ENCODE measurements at regions not wholly inside any gene's neighbourhood (a gene's known extent, or its start where the extent isn't known, plus 50 kb on each side); places are given as distances from the start of the nearest gene placed in this dataset.

DNA sequence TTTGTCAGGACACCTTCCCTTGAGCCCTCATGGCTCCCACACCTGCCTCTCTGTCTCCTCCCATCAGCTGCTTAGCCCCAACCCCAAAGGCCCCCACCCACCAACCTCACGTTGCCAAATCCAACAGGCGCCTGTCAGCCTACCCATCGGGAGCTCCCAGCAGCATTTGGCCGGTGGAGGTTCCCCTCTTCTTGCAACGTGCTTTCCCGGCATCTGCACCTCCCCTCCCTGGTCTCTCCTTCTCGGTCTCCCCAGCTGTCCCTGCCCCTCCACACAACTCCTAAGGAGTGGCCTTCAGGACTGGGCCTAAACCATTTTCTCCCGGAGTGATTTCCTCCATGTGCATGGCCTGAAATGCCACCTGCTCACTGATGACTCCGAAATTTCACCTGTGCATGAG lies 71.9 kb downstream of the KLHDC7A start:
- ATAC-seq (ENCODE audit: low read depth) (no peak), DNase-seq (no peak)
- Mint-ChIP-seq H3K36me3 (no peaks in the 10 kb centered on the region), H3K4me1 (peaks cover 3% of the 10 kb centered on the region), H3K9me3 (no peaks in the 10 kb centered on the region), H3K27ac (no peak overlapping the region), H3K27me3 (peaks cover 7% of the 10 kb centered on the region), H3K4me3 (no peak overlapping the region)
- POLR2A ChIA-PET = no interaction called here

DNA sequence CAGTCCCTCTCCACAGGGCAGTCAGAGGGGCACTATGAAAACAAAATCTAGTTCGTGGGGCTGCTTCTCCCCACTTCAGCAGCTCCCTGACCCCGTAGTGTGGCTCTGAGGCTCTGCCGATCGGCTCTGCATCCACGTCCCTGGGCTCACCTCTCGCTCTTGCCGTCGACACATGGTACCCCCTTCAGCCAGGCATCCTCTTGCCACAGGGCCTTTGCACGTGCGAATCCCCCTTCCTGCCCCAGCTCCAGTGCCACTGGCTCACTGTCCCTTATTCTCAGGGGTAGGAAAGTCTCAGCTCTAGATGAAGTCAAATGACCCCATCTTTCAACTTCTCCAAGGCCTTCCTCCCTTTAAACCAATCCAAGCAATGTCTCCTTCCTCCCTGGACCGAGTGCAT lies 72.7 kb downstream of the KLHDC7A start:
- peaks cover 14% of the 10 kb centered on the region for H3K27me3 Mint-ChIP-seq
- no peak overlapping the region for H3K27ac Mint-ChIP-seq
- no peak overlapping the region for H3K4me3 Mint-ChIP-seq
- no peak for DNase-seq
- no peaks in the 10 kb centered on the region for H3K9me3 Mint-ChIP-seq
- ATAC-seq (ENCODE audit: low read depth) = no peak
- POLR2A ChIA-PET = no interaction called here
- H3K4me1 Mint-ChIP-seq = peaks cover 9% of the 10 kb centered on the region
- no peaks in the 10 kb centered on the region for H3K36me3 Mint-ChIP-seq

DNA sequence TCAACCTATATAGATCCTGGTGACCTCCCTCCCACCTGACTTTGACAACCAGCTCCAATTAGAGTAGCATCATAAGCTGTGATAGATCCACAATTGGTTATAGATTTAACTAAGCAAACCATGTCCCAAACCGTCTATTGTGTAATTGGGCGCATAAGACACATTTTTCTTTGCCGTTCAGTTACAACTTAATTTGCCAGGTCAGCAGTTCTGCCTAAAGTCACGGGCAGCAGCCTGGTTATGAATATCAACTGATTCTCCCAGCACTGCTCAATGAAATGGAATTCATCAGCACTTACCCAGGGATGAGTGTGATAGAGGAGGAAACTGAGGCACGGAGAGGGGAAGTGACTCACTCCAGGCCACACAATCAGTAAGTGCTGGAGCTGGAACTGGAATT lies 73.4 kb downstream of the KLHDC7A start:
- H3K9me3 Mint-ChIP-seq = no peaks in the 10 kb centered on the region
- peaks cover 9% of the 10 kb centered on the region for H3K4me1 Mint-ChIP-seq
- DNase-seq (no peak), ATAC-seq (ENCODE audit: low read depth) (no peak)
- POLR2A ChIA-PET = no interaction called here
- peaks cover 18% of the 10 kb centered on the region for H3K27me3 Mint-ChIP-seq
- no peaks in the 10 kb centered on the region for H3K36me3 Mint-ChIP-seq
- no peak overlapping the region for H3K27ac Mint-ChIP-seq
- H3K4me3 Mint-ChIP-seq = no peak overlapping the region

DNA sequence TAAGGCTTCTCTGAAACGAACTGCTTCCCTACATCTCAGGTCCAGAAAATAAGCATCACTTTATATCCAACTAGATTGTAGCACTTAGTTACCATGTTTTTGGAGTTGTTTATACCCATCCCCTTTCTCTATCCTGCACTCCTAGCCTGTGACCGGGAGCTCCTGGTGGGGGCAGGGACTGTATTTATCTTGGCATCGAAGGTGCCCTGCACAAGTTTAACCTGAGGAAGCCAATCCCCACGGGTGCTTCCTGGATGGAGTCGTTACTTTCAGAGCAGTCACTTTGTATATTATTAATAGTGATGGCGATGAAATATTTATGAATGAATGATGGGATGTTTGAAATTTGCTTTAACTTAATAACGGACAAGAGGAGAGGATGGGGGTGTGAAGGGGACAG lies 73.9 kb downstream of the KLHDC7A start:
- POLR2A ChIA-PET = no interaction called here
- no peak overlapping the region for H3K27ac Mint-ChIP-seq
- ATAC-seq (ENCODE audit: low read depth) = no peak
- H3K27me3 Mint-ChIP-seq = peaks cover 22% of the 10 kb centered on the region
- no peaks in the 10 kb centered on the region for H3K9me3 Mint-ChIP-seq
- H3K36me3 Mint-ChIP-seq = no peaks in the 10 kb centered on the region
- no peak for DNase-seq
- H3K4me1 Mint-ChIP-seq = peaks cover 9% of the 10 kb centered on the region
- H3K4me3 Mint-ChIP-seq = no peak overlapping the region

DNA sequence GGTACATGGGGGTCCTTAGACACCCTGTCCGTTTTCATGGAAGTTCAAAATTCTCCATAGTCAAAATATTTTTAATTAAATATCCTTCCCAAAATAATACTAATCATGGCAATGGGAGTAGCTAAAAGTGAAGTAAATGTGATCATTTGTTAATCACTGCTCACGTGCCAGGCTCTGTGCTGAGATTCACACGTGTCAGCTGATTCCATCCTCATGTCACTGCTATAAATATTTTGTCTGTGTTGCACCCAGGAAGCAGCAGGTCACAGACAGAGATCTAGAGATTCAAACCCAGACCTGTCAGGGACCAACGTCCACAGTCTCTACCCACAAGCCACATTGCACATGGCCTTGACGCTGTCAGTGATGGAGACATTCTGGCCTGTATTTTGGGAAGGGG lies 74.3 kb downstream of the KLHDC7A start:
- Mint-ChIP-seq H3K36me3 (no peaks in the 10 kb centered on the region), H3K9me3 (no peaks in the 10 kb centered on the region), H3K4me3 (no peak overlapping the region), H3K27ac (no peak overlapping the region), H3K4me1 (peaks cover 9% of the 10 kb centered on the region), H3K27me3 (peaks cover 22% of the 10 kb centered on the region)
- POLR2A ChIA-PET = no interaction called here
- ATAC-seq (ENCODE audit: low read depth) (no peak), DNase-seq (no peak)

DNA sequence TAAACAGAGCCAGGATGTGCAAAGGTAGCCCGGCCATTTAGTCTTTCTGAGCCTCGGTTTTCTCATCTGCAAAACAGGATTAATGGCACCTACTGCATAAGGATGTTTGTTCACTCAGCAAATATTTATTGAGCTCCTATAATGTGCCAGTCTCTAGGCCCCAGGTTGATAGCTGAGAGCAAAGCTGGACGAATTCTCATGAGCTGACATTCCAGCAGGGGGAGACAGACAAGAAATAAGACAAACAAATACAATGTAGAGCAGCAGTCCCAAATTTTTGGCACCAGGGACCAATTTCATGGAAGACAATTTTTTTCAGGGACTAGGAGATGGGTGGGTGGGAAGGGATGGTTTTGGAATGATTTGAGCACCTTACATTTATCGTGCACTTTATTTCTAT lies 74.3 kb upstream of the PAX7 start:
- peaks cover 9% of the 10 kb centered on the region for H3K4me1 Mint-ChIP-seq
- no peak overlapping the region for H3K4me3 Mint-ChIP-seq
- ATAC-seq (ENCODE audit: low read depth) (no peak), DNase-seq (no peak)
- peaks cover 28% of the 10 kb centered on the region for H3K27me3 Mint-ChIP-seq
- POLR2A ChIA-PET = no interaction called here
- H3K36me3 Mint-ChIP-seq = no peaks in the 10 kb centered on the region
- no peak overlapping the region for H3K27ac Mint-ChIP-seq
- H3K9me3 Mint-ChIP-seq = no peaks in the 10 kb centered on the region

DNA sequence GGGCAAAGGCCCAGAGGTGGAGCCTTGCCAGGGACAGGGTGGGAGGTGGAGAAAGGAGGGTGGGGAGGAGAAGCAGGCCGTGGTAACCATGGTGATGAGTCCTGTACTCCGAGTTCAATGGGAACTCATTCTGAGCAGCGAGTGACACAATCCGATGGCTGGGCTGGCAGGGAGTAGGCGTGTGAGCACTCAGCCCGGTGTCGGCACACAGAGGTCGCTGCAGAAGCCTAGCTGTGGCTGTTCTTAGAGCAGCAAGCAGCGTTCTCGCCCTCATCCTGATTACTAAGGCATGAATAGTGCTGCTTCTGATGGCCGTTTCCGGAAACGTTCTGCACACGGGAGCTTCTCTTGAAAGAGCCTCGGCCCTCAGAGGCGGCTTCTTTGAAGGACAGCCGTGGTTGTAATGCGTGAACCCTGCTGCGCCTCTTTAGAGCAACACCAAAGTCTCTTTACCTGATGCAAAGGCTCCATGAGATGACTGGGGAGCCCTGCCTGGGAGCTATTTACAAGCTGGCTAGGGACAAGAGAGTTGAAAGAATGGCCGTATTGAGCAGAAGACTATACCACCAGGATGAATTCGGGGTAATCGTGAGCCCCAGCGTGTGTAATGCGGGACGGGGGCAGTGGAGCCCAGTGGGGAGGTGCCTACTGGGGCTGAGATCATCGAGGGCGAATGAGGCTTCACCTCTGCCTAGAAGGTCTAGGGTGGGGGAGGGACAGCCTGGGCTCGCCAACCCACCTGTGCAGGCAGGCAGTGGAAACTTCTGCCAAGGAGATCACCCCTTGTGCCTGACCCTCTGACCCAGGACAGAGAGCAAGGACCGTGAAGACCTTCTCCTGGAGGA lies 72.8 kb upstream of the PAX7 start:
- Mint-ChIP-seq H3K27ac (no peak overlapping the region), H3K36me3 (no peaks in the 10 kb centered on the region), H3K9me3 (no peaks in the 10 kb centered on the region), H3K27me3 (peaks cover 28% of the 10 kb centered on the region), H3K4me1 (peaks cover 9% of the 10 kb centered on the region), H3K4me3 (peak overlapping the region; percentile 34)
- ATAC-seq (ENCODE audit: low read depth) (peak; percentile 63), DNase-seq (no peak)
- POLR2A ChIA-PET = no interaction called here

DNA sequence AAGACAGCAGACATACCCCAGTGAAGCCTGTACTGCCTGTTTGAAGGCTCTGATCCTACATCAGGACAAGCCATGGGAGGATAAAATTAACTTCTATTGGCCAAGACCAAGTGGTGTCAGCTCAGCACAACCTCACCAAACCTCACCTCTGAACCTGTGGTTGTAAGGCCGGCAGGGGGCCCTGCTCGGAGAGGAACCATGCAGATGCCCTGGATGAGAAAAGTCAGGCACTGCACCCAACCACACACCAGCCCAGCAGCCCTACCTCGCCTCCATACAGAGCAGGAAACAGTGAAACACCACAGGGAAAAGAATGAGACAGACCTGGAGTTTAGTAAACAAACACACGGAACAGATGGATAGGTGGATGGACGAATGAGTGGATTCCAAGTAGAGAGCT lies 70.0 kb upstream of the PAX7 start:
- H3K4me3 Mint-ChIP-seq = no peak overlapping the region
- no peaks in the 10 kb centered on the region for H3K36me3 Mint-ChIP-seq
- POLR2A ChIA-PET = no interaction called here
- ATAC-seq (ENCODE audit: low read depth) (no peak), DNase-seq (no peak)
- H3K9me3 Mint-ChIP-seq = no peaks in the 10 kb centered on the region
- H3K27ac Mint-ChIP-seq = no peak overlapping the region
- peaks cover 9% of the 10 kb centered on the region for H3K4me1 Mint-ChIP-seq
- H3K27me3 Mint-ChIP-seq = peaks cover 25% of the 10 kb centered on the region

DNA sequence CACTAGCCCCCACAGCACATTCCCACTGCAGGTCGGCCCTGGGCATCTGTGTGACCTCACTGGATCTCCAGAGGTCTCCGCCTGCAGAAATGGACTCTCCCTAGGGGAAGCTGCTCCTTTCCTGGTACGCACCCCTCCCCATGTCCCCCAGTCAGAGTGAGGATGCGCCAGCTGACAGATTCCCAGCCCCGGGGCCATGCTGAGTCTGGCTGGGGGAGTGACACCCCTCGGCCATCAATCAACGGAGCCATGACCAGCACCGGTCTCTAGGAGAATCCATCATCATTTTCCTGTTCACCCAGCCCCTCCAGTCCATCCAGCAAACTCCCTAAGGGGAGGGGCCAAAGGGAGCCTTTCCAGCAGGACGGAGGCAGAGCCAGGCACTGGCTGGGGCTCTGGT lies 68.7 kb upstream of the PAX7 start:
- Mint-ChIP-seq H3K4me3 (no peak overlapping the region), H3K27ac (no peak overlapping the region), H3K36me3 (no peaks in the 10 kb centered on the region), H3K9me3 (no peaks in the 10 kb centered on the region), H3K27me3 (peaks cover 25% of the 10 kb centered on the region), H3K4me1 (peaks cover 9% of the 10 kb centered on the region)
- POLR2A ChIA-PET = no interaction called here
- DNase-seq (no peak), ATAC-seq (ENCODE audit: low read depth) (no peak)

DNA sequence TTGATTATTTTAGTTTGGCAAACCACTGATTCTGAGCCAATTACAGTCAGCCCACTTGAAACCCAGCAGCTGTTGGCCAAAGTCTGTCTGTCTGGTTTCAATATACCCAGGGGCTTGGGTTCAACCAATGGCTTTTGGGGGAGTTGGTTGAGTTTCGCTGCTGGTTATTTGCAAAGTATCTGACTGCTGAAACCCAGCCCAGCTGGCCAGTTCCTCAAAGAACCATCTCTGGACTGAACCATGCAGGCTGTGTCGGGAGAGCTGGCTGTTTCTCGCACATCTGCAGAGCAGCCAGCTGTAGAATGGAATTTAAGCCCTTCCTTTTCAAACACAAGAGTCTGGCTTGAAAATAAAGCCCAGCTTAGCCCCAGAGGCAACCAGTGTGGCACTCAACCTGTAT lies 66.0 kb upstream of the PAX7 start:
- Mint-ChIP-seq H3K27ac (no peak overlapping the region), H3K36me3 (no peaks in the 10 kb centered on the region), H3K4me1 (no peaks in the 10 kb centered on the region), H3K4me3 (no peak overlapping the region), H3K9me3 (no peaks in the 10 kb centered on the region), H3K27me3 (peaks cover 7% of the 10 kb centered on the region)
- POLR2A ChIA-PET = no interaction called here
- ATAC-seq (ENCODE audit: low read depth) (no peak), DNase-seq (no peak)

DNA sequence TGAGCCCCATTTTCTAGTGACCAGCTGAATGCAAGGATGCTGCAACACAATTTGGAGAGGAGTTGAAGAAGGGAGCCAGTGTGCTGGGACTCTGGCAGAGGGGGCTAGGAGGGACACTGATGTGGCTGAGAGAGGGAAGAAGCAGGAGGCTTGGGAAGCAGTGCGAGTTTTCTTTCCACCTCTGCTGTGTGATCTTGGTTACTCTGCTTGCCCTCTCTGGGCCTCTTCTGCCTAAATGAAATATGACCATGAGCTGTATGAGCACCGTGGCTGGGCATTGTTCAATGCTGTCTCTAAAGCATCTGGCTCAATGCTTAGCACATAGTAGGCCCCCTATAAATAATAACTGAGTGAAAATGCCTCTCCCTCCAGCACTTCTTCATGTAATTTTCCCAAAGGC lies 65.3 kb upstream of the PAX7 start:
- H3K4me3 Mint-ChIP-seq = no peak overlapping the region
- no peaks in the 10 kb centered on the region for H3K4me1 Mint-ChIP-seq
- peaks cover 6% of the 10 kb centered on the region for H3K27me3 Mint-ChIP-seq
- ATAC-seq (ENCODE audit: low read depth) (no peak), DNase-seq (no peak)
- no peaks in the 10 kb centered on the region for H3K36me3 Mint-ChIP-seq
- H3K9me3 Mint-ChIP-seq = no peaks in the 10 kb centered on the region
- POLR2A ChIA-PET = no interaction called here
- no peak overlapping the region for H3K27ac Mint-ChIP-seq

DNA sequence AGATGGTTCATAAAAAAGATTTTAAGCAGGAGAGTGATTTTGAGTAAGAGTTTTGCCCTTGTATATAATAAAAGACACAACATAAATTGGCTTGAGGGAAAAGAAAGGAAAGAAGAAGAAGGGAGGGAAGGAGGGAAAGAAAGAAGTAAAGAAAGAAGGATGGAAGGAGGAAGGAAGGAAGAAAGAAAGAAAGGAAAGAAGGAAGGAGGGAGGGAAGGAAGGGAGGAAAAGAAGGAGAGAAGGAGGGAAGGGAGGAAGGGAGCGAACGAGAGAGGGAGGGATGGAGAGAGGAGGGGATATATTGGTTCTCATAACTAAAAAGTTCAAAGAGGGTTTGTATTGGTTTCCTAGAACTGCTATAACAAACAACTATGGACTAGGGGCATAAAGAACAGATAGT lies 62.2 kb upstream of the PAX7 start:
- Mint-ChIP-seq H3K9me3 (no peaks in the 10 kb centered on the region), H3K27me3 (no peaks in the 10 kb centered on the region), H3K4me3 (no peak overlapping the region), H3K36me3 (no peaks in the 10 kb centered on the region), H3K4me1 (peaks cover 2% of the 10 kb centered on the region), H3K27ac (peak overlapping the region; percentile 77)
- no peak for DNase-seq
- POLR2A ChIA-PET = no interaction called here
- ATAC-seq (ENCODE audit: low read depth) = no peak

DNA sequence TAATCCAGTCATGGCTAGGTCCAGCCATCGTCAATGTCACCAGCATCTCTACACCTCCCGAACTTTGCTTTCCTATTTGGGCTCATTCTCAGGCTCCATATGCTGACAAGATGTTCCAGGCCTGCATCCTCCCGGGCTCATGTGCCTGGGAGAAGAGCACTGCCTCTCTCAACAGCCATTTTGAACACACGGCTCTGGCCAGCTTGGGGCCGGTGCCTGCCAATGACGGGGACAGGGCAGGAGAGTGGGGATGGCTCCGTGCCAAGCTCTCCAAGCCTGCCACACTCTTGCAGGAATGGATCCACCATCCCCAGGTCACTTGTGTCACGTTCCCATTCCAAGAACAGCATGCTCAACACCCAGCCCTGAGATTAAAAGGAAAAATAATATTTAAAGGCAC lies 61.4 kb upstream of the PAX7 start:
- no peaks in the 10 kb centered on the region for H3K27me3 Mint-ChIP-seq
- ATAC-seq (ENCODE audit: low read depth) = no peak
- POLR2A ChIA-PET = no interaction called here
- H3K9me3 Mint-ChIP-seq = no peaks in the 10 kb centered on the region
- no peak for DNase-seq
- no peak overlapping the region for H3K27ac Mint-ChIP-seq
- no peak overlapping the region for H3K4me3 Mint-ChIP-seq
- H3K4me1 Mint-ChIP-seq = peaks cover 4% of the 10 kb centered on the region
- no peaks in the 10 kb centered on the region for H3K36me3 Mint-ChIP-seq

DNA sequence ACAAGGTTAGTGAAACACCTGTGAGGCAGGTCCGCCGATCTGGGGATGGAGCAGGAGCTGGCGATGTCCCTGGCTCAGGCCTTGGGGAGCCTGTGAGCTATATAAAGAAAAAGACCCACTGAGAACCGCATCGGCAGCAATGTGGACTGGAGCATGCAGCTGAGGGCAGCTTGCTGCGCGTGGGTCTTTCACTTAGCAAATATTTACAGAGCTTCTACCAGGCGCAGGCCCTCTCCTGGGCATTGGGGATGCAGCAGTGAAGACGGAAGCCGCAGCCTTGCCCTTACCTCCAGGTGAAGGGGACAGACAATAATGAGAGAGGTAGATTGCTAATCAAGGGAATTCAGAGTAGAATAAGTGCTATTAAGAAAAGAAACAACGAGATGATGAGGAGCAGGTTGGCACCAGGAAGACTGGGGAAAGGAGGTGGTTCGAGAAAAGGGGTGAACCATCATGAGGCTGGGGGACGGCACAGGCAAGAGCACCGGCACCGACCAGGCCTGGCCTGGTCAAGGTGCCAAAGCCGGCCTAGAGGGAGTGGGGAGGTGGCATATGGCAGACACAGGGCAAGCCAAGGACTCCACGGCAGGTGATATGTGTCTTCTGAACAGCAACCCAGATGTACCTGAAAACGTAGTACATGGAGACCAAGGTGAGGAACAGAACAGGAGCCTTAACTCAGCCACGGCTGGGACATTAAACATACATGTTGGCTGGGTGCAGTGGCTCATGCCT lies 60.7 kb upstream of the PAX7 start:
- H3K4me3 Mint-ChIP-seq = no peak overlapping the region
- DNase-seq = no peak
- no peak for ATAC-seq (ENCODE audit: low read depth)
- no peaks in the 10 kb centered on the region for H3K27me3 Mint-ChIP-seq
- H3K4me1 Mint-ChIP-seq = peaks cover 4% of the 10 kb centered on the region
- POLR2A ChIA-PET = no interaction called here
- H3K27ac Mint-ChIP-seq = no peak overlapping the region
- H3K9me3 Mint-ChIP-seq = no peaks in the 10 kb centered on the region
- no peaks in the 10 kb centered on the region for H3K36me3 Mint-ChIP-seq
